HG02970 (cell line): ENCODE measurements at regions not wholly inside any gene's neighbourhood (a gene's known extent, or its start where the extent isn't known, plus 50 kb on each side); places are given as distances from the start of the nearest gene placed in this dataset.

ENCODE experiments used
- ATAC-seq: cut with Tn5 transposase; IDR thresholded peaks from one replicate; pipeline ENCODE4 v1.9.1; 2021; ENCODE audit warnings: mild to moderate bottlenecking, moderate library complexity, moderate number of reproducible peaks; ENCODE audit not compliant: unreplicated experiment, low FRiP score

- no peak for ATAC-seq
Measured at GRCh38 chr16:79715061-79715460, 114.5 kb upstream of the MAF start.

- no peak for ATAC-seq
Measured at GRCh38 chr16:79714440-79714839, 113.9 kb upstream of the MAF start.

GRCh38 chr16:79713609-79714309, 113.2 kb upstream of the MAF start:
- no peak for ATAC-seq

- no peak for ATAC-seq
Measured at GRCh38 chr16:79712276-79712675, 111.7 kb upstream of the MAF start.

- no peak for ATAC-seq
Measured at GRCh38 chr16:79707876-79708275, 107.3 kb upstream of the MAF start.

GRCh38 chr16:79703066-79703465, 102.5 kb upstream of the MAF start:
- no peak for ATAC-seq

GRCh38 chr16:79698341-79698753, 97.8 kb upstream of the MAF start:
- ATAC-seq: no peak

GRCh38 chr16:79697562-79698112, 97.1 kb upstream of the MAF start:
- ATAC-seq: no peak

- no peak for ATAC-seq
Measured at GRCh38 chr16:79691007-79691406, 90.5 kb upstream of the MAF start.

- ATAC-seq: no peak
Measured at GRCh38 chr16:79690159-79690558, 89.6 kb upstream of the MAF start.

- no peak for ATAC-seq
Measured at GRCh38 chr16:79687249-79688130, 87.0 kb upstream of the MAF start.

- no peak for ATAC-seq
Measured at GRCh38 chr16:79685871-79686270, 85.3 kb upstream of the MAF start.

GRCh38 chr16:79679334-79679733, 78.8 kb upstream of the MAF start:
- no peak for ATAC-seq

GRCh38 chr16:79677799-79678530, 77.4 kb upstream of the MAF start:
- ATAC-seq: no peak

GRCh38 chr16:79673635-79674034, 73.1 kb upstream of the MAF start:
- ATAC-seq: no peak

GRCh38 chr16:79672524-79672923, 72.0 kb upstream of the MAF start:
- no peak for ATAC-seq

- no peak for ATAC-seq
Measured at GRCh38 chr16:79668502-79668901, 68.0 kb upstream of the MAF start.

GRCh38 chr16:79665970-79666369, 65.4 kb upstream of the MAF start:
- no peak for ATAC-seq

GRCh38 chr16:79664407-79664806, 63.9 kb upstream of the MAF start:
- ATAC-seq: no peak

- no peak for ATAC-seq
Measured at GRCh38 chr16:79662669-79663313, 62.3 kb upstream of the MAF start.
